IMR-90 (cell line): ENCODE measurements at regions not wholly inside any gene's neighbourhood (a gene's known extent, or its start where the extent isn't known, plus 50 kb on each side); places are given as distances from the start of the nearest gene placed in this dataset.

Source experiments
- ATAC-seq: fragments of 200-7000 bp; cut with Tn5 transposase; 2 replicates; pipeline ENCODE4 v1.9.1; 2020; ENCODE audit warnings: low read depth, mild to moderate bottlenecking, moderate library complexity
- BruUV-seq: library from RNA; stranded (reverse); fragments of 400-500 nt; replicated peaks from 2 replicates; lab custom pipeline; 2021; lab: Mats Ljungman, UMichigan
- CTCF ChIA-PET: fragments of 300-600 bp; formaldehyde crosslinking; extraction: SDS; loops from one replicate; lab custom pipeline; 2021; ENCODE audit warnings: antibody characterized with exemption; lab: Yijun Ruan, JAX
- POLR2A ChIA-PET: fragments of 300-600 bp; sonication (Branson Sonifier 250); formaldehyde crosslinking; loops from one replicate; lab custom pipeline; 2022; ENCODE audit warnings: antibody characterized with exemption; ENCODE audit not compliant: unreplicated experiment; lab: Charles Lee
- DNase-seq: peaks from one replicate; pipeline ENCODE4 v3.0.0; 2013
- H2AFZ ChIP-seq: replicated peaks from 2 replicates; pipeline ENCODE3; 2013; ENCODE audit warnings: low read length, mild to moderate bottlenecking; ENCODE audit not compliant: poor library complexity
- H2AK5ac ChIP-seq: 2 replicates; pipeline ENCODE4 v1.6.1; 2013; ENCODE audit warnings: low read depth, low read length, inconsistent platforms
- H2AK9ac ChIP-seq: replicated peaks from 2 replicates; pipeline ENCODE3; 2013; ENCODE audit warnings: mild to moderate bottlenecking, low read depth, low read length, moderate library complexity; ENCODE audit not compliant: poor library complexity
- H2BK120ac ChIP-seq: 2 replicates; pipeline ENCODE4 v1.6.1; 2013; ENCODE audit warnings: low read depth, low read length, inconsistent platforms
- H2BK15ac ChIP-seq: 3 replicates; pipeline ENCODE4 v1.6.1; 2013; ENCODE audit warnings: low read depth, low read length, inconsistent platforms
- H2BK20ac ChIP-seq: 2 replicates; pipeline ENCODE4 v1.6.1; 2013; ENCODE audit warnings: low read depth, mild to moderate bottlenecking, inconsistent platforms, low read length, moderate library complexity
- H2BK5ac ChIP-seq: 2 replicates; pipeline ENCODE4 v1.6.1; 2013; ENCODE audit warnings: mild to moderate bottlenecking, low read depth, low read length, inconsistent platforms; ENCODE audit not compliant: poor library complexity, severe bottlenecking
- H3K14ac ChIP-seq: replicated peaks from 2 replicates; pipeline ENCODE4 v1.6.1; 2013; ENCODE audit warnings: low read depth, low read length, inconsistent platforms
- H3K18ac ChIP-seq: 2 replicates; pipeline ENCODE4 v1.6.1; 2013; ENCODE audit warnings: low read depth, low read length, control low read depth
- H3K23ac ChIP-seq: 2 replicates; pipeline ENCODE4 v1.6.1; 2013; ENCODE audit warnings: low read depth, low read length, inconsistent platforms
- H3K27ac ChIP-seq: 2 replicates; pipeline ENCODE4 v1.5.1; 2013; ENCODE audit warnings: mild to moderate bottlenecking, control low read depth, low read length; ENCODE audit not compliant: insufficient read depth
- H3K27me3 ChIP-seq: 2 replicates; pipeline ENCODE4 v1.6.1; 2013; ENCODE audit warnings: low read length; ENCODE audit not compliant: control insufficient read depth, insufficient read depth
- H3K36me3 ChIP-seq: 2 replicates; pipeline ENCODE4 v1.6.1; 2013; ENCODE audit warnings: low read length, mixed read lengths; ENCODE audit not compliant: control insufficient read depth, insufficient read depth
- H3K4ac ChIP-seq: 2 replicates; pipeline ENCODE4 v1.6.1; 2013; ENCODE audit warnings: low read depth, low read length, inconsistent platforms
- H3K4me1 ChIP-seq: 2 replicates; pipeline ENCODE4 v1.6.1; 2013; ENCODE audit warnings: low read length, mixed read lengths; ENCODE audit not compliant: control insufficient read depth, insufficient read depth
- H3K4me2 ChIP-seq: 2 replicates; pipeline ENCODE4 v1.6.1; 2013; ENCODE audit warnings: low read depth, mild to moderate bottlenecking, control low read depth, low read length, moderate library complexity
- H3K4me3 ChIP-seq: 2 replicates; pipeline ENCODE4 v1.5.1; 2013; ENCODE audit warnings: low read depth, mild to moderate bottlenecking, control low read depth, low read length, moderate library complexity; ENCODE audit not compliant: insufficient read depth
- H3K56ac ChIP-seq: 2 replicates; pipeline ENCODE4 v1.6.1; 2013; ENCODE audit warnings: low read length, inconsistent platforms; ENCODE audit not compliant: insufficient read depth; ENCODE audit errors: extremely low read depth
- H3K79me1 ChIP-seq, 2 experiments: 2 replicates each; pipeline ENCODE4 v1.6.1; 2013; ENCODE audit warnings: low read length in 2 of 2, inconsistent platforms in 1 of 2, low read depth in 1 of 2
- H3K9ac ChIP-seq: 2 replicates; pipeline ENCODE4 v1.6.1; 2013; ENCODE audit warnings: low read depth, low read length, control low read depth
- H3K9me1 ChIP-seq: 2 replicates; pipeline ENCODE4 v1.6.1; 2013; ENCODE audit warnings: low read length, inconsistent platforms; ENCODE audit not compliant: insufficient read depth
- H3K9me3 ChIP-seq: 2 replicates; pipeline ENCODE4 v1.6.1; 2013; ENCODE audit warnings: low read length; ENCODE audit not compliant: control insufficient read depth, insufficient read depth
- H4K20me1 ChIP-seq: 2 replicates; pipeline ENCODE4 v1.6.1; 2013; ENCODE audit warnings: low read length, inconsistent platforms; ENCODE audit not compliant: insufficient read depth
- H4K5ac ChIP-seq: 2 replicates; pipeline ENCODE4 v1.6.1; 2013; ENCODE audit warnings: mild to moderate bottlenecking, low read depth, low read length, control low read depth
- H4K8ac ChIP-seq, 2 experiments: 2 replicates each; pipeline ENCODE4 v1.6.1; 2013; ENCODE audit warnings: low read depth in 2 of 2, low read length in 2 of 2, control low read depth in 1 of 2, inconsistent platforms in 1 of 2
- H4K91ac ChIP-seq: 2 replicates; pipeline ENCODE4 v1.6.1; 2013; ENCODE audit warnings: low read depth, low read length, inconsistent platforms; ENCODE audit not compliant: insufficient read depth
- BHLHE40 ChIP-seq: fragments of 150-350 bp; IDR thresholded peaks from 2 replicates; pipeline ENCODE4 v1.6.1; 2016; ENCODE audit warnings: mild to moderate bottlenecking, low read depth, low read length
- CHD1 ChIP-seq: IDR thresholded peaks from 2 replicates; pipeline ENCODE4 v1.6.1; 2012; ENCODE audit warnings: low read depth, low read length, improper control_type of control experiment
- FOS ChIP-seq: fragments of 150-350 bp; IDR thresholded peaks from 2 replicates; pipeline ENCODE4 v1.6.1; 2016; ENCODE audit warnings: low read depth, low read length
- MXI1 ChIP-seq: IDR thresholded peaks from 2 replicates; pipeline ENCODE4 v1.6.1; 2012; ENCODE audit warnings: low read depth, mild to moderate bottlenecking, low read length, moderate library complexity, borderline replicate concordance
- POLR2A ChIP-seq: IDR thresholded peaks from 2 replicates; pipeline ENCODE4 v1.6.1; 2012; ENCODE audit warnings: mild to moderate bottlenecking, low read depth, low read length
- RCOR1 ChIP-seq: IDR thresholded peaks from 2 replicates; pipeline ENCODE4 v1.6.1; 2012; ENCODE audit warnings: mild to moderate bottlenecking, low read length, improper control_type of control experiment; ENCODE audit not compliant: insufficient replicate concordance
- RFX5 ChIP-seq: IDR thresholded peaks from 2 replicates; pipeline ENCODE4 v1.8.0; 2012; ENCODE audit warnings: low read depth, mild to moderate bottlenecking, low read length, moderate library complexity
- USF2 ChIP-seq: fragments of 150-350 bp; IDR thresholded peaks from 2 replicates; pipeline ENCODE4 v1.6.1; 2017; ENCODE audit warnings: mild to moderate bottlenecking, antibody characterized with exemption, low read length, low read depth
- WGBS, 2 experiments: methylation state at CpG; one replicate each; pipeline versions ENCODE4 v1.1.5 to v1.1.7; 2013; ENCODE audit warnings: missing lambda C conversion rate in 2 of 2; ENCODE audit not compliant: insufficient read length in 1 of 2; ENCODE audit errors: extremely low coverage in 2 of 2; 5-methylcytosine and 5-hydroxymethylcytosine counted together
- dilution Hi-C: fragments of 300-500 bp; cut with HindIII; formaldehyde crosslinking; loops from one replicate; pipeline ENCODE4 v1.14.3; 2018; ENCODE audit warnings: low sequenced_read_pairs; ENCODE audit not compliant: unreplicated experiment
- in situ Hi-C: fragments of 300-500 bp; cut with MboI; formaldehyde crosslinking; loops from 3 replicates; pipeline ENCODE4 v1.14.3; 2019; ENCODE audit warnings: low sequenced_read_pairs, inconsistent platforms, mixed read lengths
- intact Hi-C: fragments of 100-400 bp; cut with micrococcal nuclease; formaldehyde crosslinking; loops from 2 replicates; pipeline ENCODE4 v1.10.0; 2022

- Histone ChIP-seq H2AK5ac (no peak overlapping the region), H2BK20ac (no peak overlapping the region), H3K4me1 (no peaks in the 10 kb centered on the region), H3K79me1 (no peaks in the 10 kb centered on the region), H3K9me1 (no peaks in the 10 kb centered on the region), H3K9me3 (peaks cover 16% of the 10 kb centered on the region), H3K27me3 (no peaks in the 10 kb centered on the region), H2AK9ac (no peak overlapping the region), H3K36me3 (no peaks in the 10 kb centered on the region), H4K5ac (no peak overlapping the region), H3K4me3 (no peak overlapping the region), H3K14ac (no peak overlapping the region), H2BK5ac (no peak overlapping the region), H2BK120ac (no peak overlapping the region), H3K4me2 (no peak overlapping the region), H2BK15ac (no peak overlapping the region), H3K9ac (no peak overlapping the region), H3K23ac (no peak overlapping the region), H4K91ac (no peak overlapping the region), H3K27ac (no peak overlapping the region), H3K56ac (no peak overlapping the region), H4K8ac (no peak overlapping the region), H4K20me1 (no peaks in the 10 kb centered on the region), H2AFZ (no peak overlapping the region), H3K18ac (no peak overlapping the region), H3K4ac (no peak overlapping the region)
- intact Hi-C loops (no loop called here), dilution Hi-C loops (no loop called here), in situ Hi-C loops (no loop called here)
- CTCF ChIA-PET = no interaction called here
- DNase-seq (no peak), ATAC-seq (no peak)
- POLR2A ChIA-PET = no interaction called here
- WGBS, 2 experiments = no CpG with 5 or more reads among the region's 9 CpGs
- no TSS peak for BruUV-seq
- TF ChIP-seq FOS = no peak
- TF ChIP-seq RFX5 = no peak
- TF ChIP-seq POLR2A = no peak
- no peak for TF ChIP-seq RCOR1
- no peak for TF ChIP-seq USF2
- no peak for TF ChIP-seq MXI1
- no peak for TF ChIP-seq BHLHE40
- TF ChIP-seq CHD1 = no peak
Measured at GRCh38 chrX:578531-578930, 52.1 kb upstream of the SHOX start.
